Upper lobe of left lung (tissue), 6 donors: ENCODE measurements at regions not wholly inside any gene's neighbourhood (a gene's known extent, or its start where the extent isn't known, plus 50 kb on each side); places are given as distances from the start of the nearest gene placed in this dataset.
A peak's percentile ranks its signal among the peaks of the same experiment; 100 is the strongest.

Experiments used
- ATAC-seq, 2 donors: fragments of 200-7000 bp; cut with Tn5 transposase; one replicate each; pipeline ENCODE4 v1.9.1; 2022; ENCODE audit warnings: mild to moderate bottlenecking in 2 of 2, moderate library complexity in 2 of 2; ENCODE audit not compliant: low FRiP score in 2 of 2
- DNase-seq, 2 donors: peaks; one replicate each; pipeline ENCODE4 v3.0.0-alpha.2; 2019 to 2020
- H3K27ac ChIP-seq, 4 donors: fragments of 200-600 bp; sonication (generic); one replicate each; pipeline ENCODE4 v1.5.1; 2016 to 2019
- H3K27me3 ChIP-seq, 4 donors: fragments of 200-600 bp; sonication (generic); one replicate each; pipeline ENCODE4 v1.5.1; 2017 to 2019
- H3K36me3 ChIP-seq, 4 donors: fragments of 200-600 bp; sonication (generic); one replicate each; pipeline ENCODE4 v1.5.1; 2016 to 2019
- H3K4me1 ChIP-seq, 4 donors: fragments of 200-600 bp; sonication (generic); one replicate each; pipeline ENCODE4 v1.5.1; 2018 to 2019
- H3K4me3 ChIP-seq, 4 donors: fragments of 200-600 bp; sonication (generic); one replicate each; pipeline ENCODE4 v1.5.1; 2017 to 2019; ENCODE audit warnings: mild to moderate bottlenecking in 2 of 4, moderate library complexity in 1 of 4
- H3K9me3 ChIP-seq, 4 donors: fragments of 200-600 bp; sonication (generic); one replicate each; pipeline ENCODE4 v1.5.1; 2018 to 2019
- CTCF ChIP-seq, 6 experiments: fragments of 450-650 bp in 4 of 6; fragments of 200-600 bp in 2 of 6; sonication (generic) in 2 of 6; IDR thresholded peaks; one replicate each; pipeline ENCODE4 v1.5.1; 2016 to 2019; ENCODE audit warnings: antibody characterized with exemption in 6 of 6
- EP300 ChIP-seq, 4 donors: sonication (generic); formaldehyde crosslinking; IDR thresholded peaks; one replicate each; pipeline ENCODE4 v1.5.1; 2017; ENCODE audit warnings: antibody characterized with exemption in 4 of 4, control low read depth in 2 of 4
- POLR2A ChIP-seq, 4 donors: fragments of 450-650 bp; IDR thresholded peaks; one replicate each; pipeline ENCODE4 v1.5.1; 2016 to 2017; ENCODE audit warnings: antibody characterized with exemption in 4 of 4, mild to moderate bottlenecking in 2 of 4
- POLR2AphosphoS5 ChIP-seq, 2 donors: sonication (generic); formaldehyde crosslinking; IDR thresholded peaks; one replicate each; pipeline ENCODE4 v1.5.1; 2017; ENCODE audit warnings: antibody characterized with exemption in 2 of 2
- WGBS, 2 donors: methylation state at CpG; one replicate each; pipeline ENCODE4 v1.1.5; 2017 to 2018; 5-methylcytosine and 5-hydroxymethylcytosine counted together
- donor health status: DM: no; HTN: no; CAD: no; lungs with moderate emphysema.
- donor health status: DM: no; HTN: yes; CAD: no; lungs with severe emphysema.

- Histone ChIP-seq H3K9me3 (no peaks in the 10 kb centered on the region), H3K27me3 (no peaks in the 10 kb centered on the region), H3K36me3 (no peaks in the 10 kb centered on the region), H3K4me3 (no peak overlapping the region), H3K4me1 (peaks cover 0 to 7% (median 5%) of the 10 kb centered on the region in 4 donors), H3K27ac (no peak overlapping the region)
- WGBS, 2 donors = 60 to 76% methylated on average over 6 to 8 of the region's 8 CpGs
- DNase-seq = no peak
- no peak for ATAC-seq
- TF ChIP-seq CTCF (IDR thresholded peaks at IDR 0.05) = no peak
- no peak for TF ChIP-seq POLR2AphosphoS5 (IDR thresholded peaks at IDR 0.05)
- no peak for TF ChIP-seq POLR2A (IDR thresholded peaks at IDR 0.05)
- no peak for TF ChIP-seq EP300 (IDR thresholded peaks at IDR 0.05)
Observed at GRCh38 chr12:124168016-124168786, 126.7 kb upstream of the RFLNA start.

GRCh38 chr12:124169577-124170284 is 125.2 kb upstream of the RFLNA start:
- Histone ChIP-seq H3K4me1 (peaks cover 0 to 7% (median 5%) of the 10 kb centered on the region in 4 donors), H3K36me3 (no peaks in the 10 kb centered on the region), H3K27ac (no peak overlapping the region), H3K27me3 (no peaks in the 10 kb centered on the region), H3K4me3 (no peak overlapping the region), H3K9me3 (no peaks in the 10 kb centered on the region)
- 84 to 88% methylated on average over 4 of the region's 4 CpGs for WGBS, 2 donors
- ATAC-seq (no peak), DNase-seq (no peak)
- no peak for TF ChIP-seq CTCF (IDR thresholded peaks at IDR 0.05)
- TF ChIP-seq POLR2AphosphoS5 (IDR thresholded peaks at IDR 0.05) = no peak
- no peak for TF ChIP-seq EP300 (IDR thresholded peaks at IDR 0.05)
- no peak for TF ChIP-seq POLR2A (IDR thresholded peaks at IDR 0.05)

GRCh38 chr12:124170760-124171159 is 124.1 kb upstream of the RFLNA start:
- Histone ChIP-seq H3K36me3 (no peaks in the 10 kb centered on the region), H3K27ac (no peak overlapping the region), H3K27me3 (no peaks in the 10 kb centered on the region), H3K9me3 (no peaks in the 10 kb centered on the region), H3K4me1 (peaks cover 0 to 7% (median 5%) of the 10 kb centered on the region in 4 donors), H3K4me3 (no peak overlapping the region)
- ATAC-seq (no peak), DNase-seq (no peak)
- 70 to 78% methylated on average over 5 of the region's 5 CpGs for WGBS, 2 donors
- TF ChIP-seq POLR2A (IDR thresholded peaks at IDR 0.05) (no peak), POLR2AphosphoS5 (IDR thresholded peaks at IDR 0.05) (no peak), CTCF (IDR thresholded peaks at IDR 0.05) (no peak), EP300 (IDR thresholded peaks at IDR 0.05) (no peak)

- Histone ChIP-seq H3K27ac (no peak overlapping the region), H3K4me3 (no peak overlapping the region), H3K27me3 (no peaks in the 10 kb centered on the region), H3K36me3 (no peaks in the 10 kb centered on the region), H3K9me3 (no peaks in the 10 kb centered on the region), H3K4me1 (peaks cover 0 to 7% (median 5%) of the 10 kb centered on the region in 4 donors)
- WGBS, 2 donors = 84 to 85% methylated on average over 7 to 8 of the region's 8 CpGs
- TF ChIP-seq EP300 (IDR thresholded peaks at IDR 0.05) = no peak
- no peak for TF ChIP-seq CTCF (IDR thresholded peaks at IDR 0.05)
- no peak for TF ChIP-seq POLR2A (IDR thresholded peaks at IDR 0.05)
- no peak for TF ChIP-seq POLR2AphosphoS5 (IDR thresholded peaks at IDR 0.05)
- DNase-seq = no peak
- peak; percentile 47 to 50 for ATAC-seq
Observed at GRCh38 chr12:124171231-124171979, 123.5 kb upstream of the RFLNA start.
